UCSD-AML1 (cell line): ENCODE measurements at regions not wholly inside any gene's neighbourhood (a gene's known extent, or its start where the extent isn't known, plus 50 kb on each side); places are given as distances from the start of the nearest gene placed in this dataset.
"Not testable (repeated sequence)": the region's sequence is repeated elsewhere in the genome, so short reads cannot be mapped to it uniquely, and the experiment has no call there.

ENCODE experiments used
- DNase-seq: peaks from one replicate; lab custom pipeline; 2025; ENCODE audit not compliant: unreplicated experiment; lab: John Stamatoyannopoulos, UW

DNA sequence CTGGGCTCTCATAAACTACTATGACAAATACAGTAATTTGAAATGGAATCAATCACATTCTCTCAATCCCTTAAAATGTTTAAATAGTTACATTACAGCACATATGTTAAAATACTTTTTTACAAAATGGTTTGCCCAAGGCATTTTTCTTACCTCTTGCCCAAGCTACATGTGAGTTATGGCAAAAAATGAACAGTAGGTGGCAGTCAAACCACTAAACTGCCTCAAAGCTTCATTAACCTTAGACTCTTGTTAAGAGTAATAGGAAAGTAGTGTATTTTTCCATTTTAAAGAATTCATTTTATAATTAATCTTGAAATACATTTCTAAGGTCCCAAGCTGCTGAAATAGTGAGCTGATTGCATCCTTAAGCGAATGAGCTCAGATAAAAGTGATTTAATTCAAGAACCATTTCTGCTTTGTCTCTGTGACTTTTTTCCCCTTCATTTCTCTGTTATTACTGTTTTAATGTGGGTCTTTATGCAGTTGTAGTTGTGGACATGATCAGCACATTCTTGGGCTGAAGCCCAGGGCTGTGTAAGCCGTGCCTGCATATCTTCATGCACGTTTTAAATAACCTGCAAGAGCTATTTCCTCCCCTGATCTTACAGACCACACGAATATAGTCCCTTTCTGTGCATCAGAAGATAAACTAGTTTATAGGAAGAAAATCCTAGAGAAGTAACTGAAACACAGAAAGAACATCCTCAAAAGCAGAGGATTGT, 311.8 kb downstream of the LNPK start:
- no peak for DNase-seq

- no peak for DNase-seq
Measured at GRCh38 chr2:175688243-175688642, 313.8 kb downstream of the LNPK start.

DNA sequence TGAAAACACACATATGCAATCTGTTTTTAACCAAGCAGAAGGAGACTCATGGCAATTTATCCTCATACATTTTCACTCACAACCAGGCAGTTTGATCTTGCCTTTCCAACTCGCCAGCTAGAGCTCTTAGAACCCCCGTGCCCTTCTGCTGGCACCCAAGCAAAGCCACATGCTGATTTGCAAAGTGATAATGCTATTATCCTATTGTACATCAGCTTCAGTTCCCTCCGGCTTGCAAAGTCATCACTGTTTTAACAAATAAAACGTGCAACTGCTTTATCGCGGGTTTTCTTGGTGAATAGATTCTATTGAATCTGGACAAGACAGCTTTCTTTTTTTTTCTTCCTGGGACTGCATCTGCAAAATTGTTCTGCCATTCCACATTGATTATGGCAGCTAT, 314.6 kb downstream of the LNPK start:
- DNase-seq, result no peak

- no peak for DNase-seq
Measured at GRCh38 chr2:175686002-175686401, 316.1 kb downstream of the LNPK start.

GRCh38 chr2:175684466-175684865, 317.6 kb downstream of the LNPK start:
- DNase-seq, result no peak

DNA sequence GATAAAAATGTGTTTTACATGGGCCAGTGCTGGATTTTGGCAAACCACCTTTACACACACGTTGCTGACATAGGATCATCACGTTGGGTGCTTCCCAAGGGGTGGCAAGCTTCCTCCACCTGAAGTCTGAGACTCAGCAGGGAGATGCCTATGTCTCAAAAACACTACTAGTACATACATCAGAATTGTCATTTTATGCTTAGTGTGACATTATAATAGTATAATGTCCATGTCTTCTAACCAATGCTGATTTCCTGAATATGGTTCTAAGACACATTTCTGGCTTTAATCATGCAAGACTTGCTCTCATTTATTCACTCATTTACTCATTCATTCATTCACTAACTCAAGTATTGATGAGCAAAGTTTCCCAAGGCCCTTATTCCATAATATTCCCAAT, 322.3 kb downstream of the LNPK start:
- DNase-seq, result no peak

GRCh38 chr2:175679231-175679630, 322.8 kb downstream of the LNPK start:
- no peak for DNase-seq

GRCh38 chr2:175677880-175678279, 324.2 kb downstream of the LNPK start:
- DNase-seq, result no peak

- DNase-seq, result no peak
Measured at GRCh38 chr2:175676813-175677212, 325.3 kb downstream of the LNPK start.

DNA sequence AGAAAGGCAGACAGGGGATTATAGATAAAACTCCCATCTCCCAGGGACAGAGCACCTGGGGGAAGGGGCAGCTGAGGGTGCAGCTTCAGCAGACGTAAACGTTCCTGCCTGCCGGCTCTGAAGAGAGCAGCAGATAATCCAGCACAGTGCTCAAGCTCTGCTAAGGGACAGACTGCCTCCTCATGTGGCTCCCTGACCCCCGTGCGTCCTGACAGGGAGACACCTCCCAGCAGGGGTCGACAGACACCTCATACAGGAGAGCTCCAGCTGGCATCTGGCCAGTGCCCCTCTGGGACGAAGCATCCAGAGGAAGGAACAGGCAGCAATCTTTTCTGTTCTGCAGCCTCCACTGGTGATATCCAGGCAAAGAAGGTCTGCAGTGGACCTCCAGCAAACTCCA, 333.3 kb downstream of the LNPK start:
- DNase-seq, result not testable (repeated sequence)

DNA sequence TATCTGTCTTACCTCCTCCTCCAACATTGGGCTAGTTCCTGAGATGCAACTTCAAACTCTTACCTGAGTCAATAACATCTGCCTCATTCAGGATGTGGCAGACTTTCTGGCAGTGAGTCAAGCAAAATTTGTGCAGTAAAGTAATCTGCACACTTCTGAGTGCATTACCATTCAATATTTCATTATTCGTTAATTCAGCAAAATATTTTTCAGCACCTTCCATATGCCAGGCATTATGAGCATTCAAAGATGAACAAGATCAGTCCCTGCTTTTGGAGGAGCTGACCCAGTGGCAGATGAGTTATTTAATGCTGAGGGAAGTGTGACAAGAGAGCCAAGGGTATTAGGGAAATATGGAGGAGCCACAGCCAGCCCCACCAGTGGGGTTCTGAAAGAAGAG, 339.7 kb downstream of the LNPK start:
- no peak for DNase-seq

DNA sequence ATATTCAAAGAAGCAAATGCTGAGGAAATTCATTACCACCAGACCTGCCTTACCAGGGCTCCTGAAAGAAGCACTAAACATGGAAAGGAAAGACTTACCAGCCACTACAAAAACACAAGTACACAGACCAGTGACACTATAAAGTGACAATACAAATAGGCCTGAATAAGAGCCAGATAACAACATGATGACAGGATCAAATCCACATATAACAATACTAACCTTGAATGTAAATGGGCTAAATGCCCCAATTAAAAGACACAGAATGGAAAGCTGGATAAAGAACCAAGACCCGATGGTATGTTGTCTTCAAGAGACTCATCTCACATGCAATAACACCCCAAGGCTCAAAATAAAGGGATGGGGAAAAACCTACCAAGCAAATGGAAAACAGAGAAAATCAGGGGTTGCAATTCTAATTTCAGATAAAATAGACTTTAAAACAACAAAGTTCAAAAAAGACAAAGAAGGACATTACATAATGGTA, 353.4 kb downstream of the LNPK start:
- DNase-seq, result no peak

DNA sequence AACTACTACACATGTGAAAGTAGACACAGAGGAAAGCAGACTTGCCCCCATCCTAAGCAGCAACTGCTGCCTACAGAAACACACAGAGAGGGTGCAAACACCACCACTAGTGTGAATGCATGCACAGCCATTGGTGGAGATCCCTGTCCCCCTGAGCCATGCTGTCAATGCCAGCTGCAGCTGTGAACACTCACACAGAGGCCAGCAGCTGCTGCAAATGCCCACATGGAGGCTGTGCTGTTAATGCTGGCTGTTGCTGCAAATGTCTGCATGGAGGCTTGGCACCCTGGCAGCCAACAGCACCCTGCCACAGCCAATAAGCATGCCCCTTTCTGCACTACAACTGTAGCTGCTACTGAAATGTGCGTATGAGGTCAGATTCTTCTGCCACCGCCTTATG, 355.0 kb downstream of the LNPK start:
- no peak for DNase-seq

DNA sequence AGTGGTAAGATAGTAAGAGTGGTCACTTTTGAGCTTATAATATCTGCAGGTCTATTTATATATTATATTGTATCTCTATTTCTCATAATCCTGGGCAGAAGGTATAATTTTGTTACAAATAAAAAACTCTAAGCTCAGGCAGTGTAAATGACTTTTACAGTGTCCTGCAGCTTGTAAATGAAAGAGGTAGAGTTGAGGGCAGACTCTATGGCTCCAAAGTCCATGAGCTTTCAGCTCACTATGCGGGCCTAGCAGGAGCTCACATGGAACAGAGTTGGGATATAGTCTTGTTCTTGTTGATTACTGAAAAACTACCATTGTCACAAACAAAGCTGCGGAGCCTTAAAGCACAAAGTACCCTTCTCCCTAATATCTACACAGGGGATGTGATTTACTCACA, 361.4 kb downstream of the LNPK start:
- DNase-seq, result no peak

- no peak for DNase-seq
Measured at GRCh38 chr2:175633227-175633626, 368.8 kb downstream of the LNPK start.

GRCh38 chr2:175631245-175631623, 370.8 kb downstream of the LNPK start:
- DNase-seq, result no peak

- DNase-seq, result no peak
Measured at GRCh38 chr2:175630280-175631244, 371.5 kb downstream of the LNPK start.

GRCh38 chr2:175628243-175628642, 373.8 kb downstream of the LNPK start:
- DNase-seq, result no peak

DNA sequence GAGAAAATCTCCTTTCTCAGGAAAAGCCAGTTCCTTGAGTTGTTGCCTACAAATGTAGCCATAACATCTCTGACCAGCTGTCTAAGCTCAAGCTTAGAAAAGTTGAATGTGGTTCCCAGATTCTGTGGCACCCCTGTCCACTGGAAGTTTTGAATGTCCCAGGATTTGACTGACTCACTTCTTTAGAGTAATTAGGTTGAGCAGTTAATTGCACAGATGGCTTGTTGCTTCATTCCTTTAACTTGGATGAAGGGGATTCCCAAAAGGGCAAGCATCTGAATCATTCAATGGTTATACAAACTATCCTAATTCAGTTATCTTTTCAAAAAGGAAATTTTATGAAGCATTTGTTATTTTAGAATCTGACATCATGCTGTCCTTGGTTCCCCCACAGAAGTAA, 374.7 kb downstream of the LNPK start:
- DNase-seq, result no peak

DNA sequence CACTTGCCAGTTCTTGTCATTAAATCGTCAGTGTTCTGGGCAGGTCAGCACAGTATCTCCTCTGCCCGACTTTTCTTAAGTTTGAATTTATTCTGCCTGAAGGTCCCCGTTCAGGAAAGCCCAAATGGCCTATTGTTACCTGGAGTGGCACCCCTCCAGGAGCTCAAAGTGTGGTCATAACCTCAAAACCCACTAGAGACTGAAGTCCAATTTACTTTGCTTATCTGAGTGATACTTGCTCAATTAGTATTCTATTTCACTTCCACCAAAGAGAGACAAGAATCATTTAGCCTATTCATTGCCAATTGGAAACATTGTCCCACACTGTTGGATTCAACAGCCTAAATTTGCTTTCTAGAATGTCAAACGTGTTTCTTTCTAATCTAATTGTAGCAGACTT, 375.3 kb downstream of the LNPK start:
- DNase-seq, result no peak

- no peak for DNase-seq
Measured at GRCh38 chr2:175624785-175625184, 377.3 kb downstream of the LNPK start.

DNA sequence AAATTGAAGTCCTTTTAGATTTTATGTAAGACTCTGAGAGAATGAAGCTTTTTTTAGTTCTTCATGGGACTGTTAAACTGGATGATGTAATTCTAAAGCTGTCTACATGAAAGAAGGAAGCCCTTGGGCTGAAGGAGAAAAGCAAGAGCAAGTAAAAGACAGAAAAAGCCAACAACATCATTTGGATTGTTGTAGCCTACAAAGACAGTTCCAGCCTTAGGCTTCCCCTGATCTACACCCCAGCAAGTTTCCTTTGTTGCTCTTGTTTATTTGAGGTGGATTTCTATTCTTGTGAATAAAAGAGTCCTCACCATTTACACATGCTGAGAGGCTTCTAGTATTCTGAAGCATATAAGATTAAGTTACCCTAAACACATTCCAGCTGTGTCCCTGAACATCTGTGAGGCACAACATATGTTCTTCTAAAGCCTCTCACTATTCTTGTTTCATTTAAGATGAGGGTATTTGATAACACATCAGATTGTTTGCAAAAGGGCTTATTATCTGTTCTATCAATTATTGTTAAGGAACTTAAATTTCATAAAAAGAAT, 377.8 kb downstream of the LNPK start:
- DNase-seq, result no peak
